Upper lobe of right lung (tissue), 1 donor: ENCODE measurements at regions not wholly inside any gene's neighbourhood (a gene's known extent, or its start where the extent isn't known, plus 50 kb on each side); places are given as distances from the start of the nearest gene placed in this dataset.

Source experiments
- ATAC-seq: fragments of 200-7000 bp; cut with Tn5 transposase; one replicate; pipeline ENCODE4 v1.9.1; 2020; ENCODE audit warnings: mild to moderate bottlenecking, moderate library complexity
- DNase-seq: peaks from one replicate; pipeline ENCODE4 v3.0.0-alpha.2; 2020
- H3K27ac ChIP-seq: fragments of 200-600 bp; one replicate; pipeline ENCODE4 v1.8.0; 2022
- H3K27me3 ChIP-seq: fragments of 200-600 bp; one replicate; pipeline ENCODE4 v1.8.0; 2022; ENCODE audit warnings: mild to moderate bottlenecking
- H3K36me3 ChIP-seq: fragments of 200-600 bp; one replicate; pipeline ENCODE4 v1.8.0; 2022
- H3K4me1 ChIP-seq: fragments of 200-600 bp; one replicate; pipeline ENCODE4 v1.8.0; 2022
- H3K4me3 ChIP-seq: fragments of 200-600 bp; one replicate; pipeline ENCODE4 v1.8.0; 2022; ENCODE audit warnings: mild to moderate bottlenecking
- H3K9me3 ChIP-seq: fragments of 200-600 bp; one replicate; pipeline ENCODE4 v1.8.0; 2022
- intact Hi-C: fragments of 100-400 bp; cut with DNase I; formaldehyde crosslinking; loops from one replicate; pipeline ENCODE4 v1.11.0; 2022
- TF ChIP-seq, protein P1 (sequence below): fragments of 200-600 bp; IDR thresholded peaks from one replicate; pipeline ENCODE4 v1.8.0; 2022; ENCODE audit warnings: antibody characterized with exemption
- donor health status: DM: no; HTN: yes; CAD: no; lungs with severe emphysema.

- intact Hi-C loops, result no loop called here
- H3K36me3 ChIP-seq, result no peaks in the 10 kb centered on the region
Measured at GRCh38 chr12:22788913-22789312, 163.9 kb downstream of the ETNK1 start.

DNA sequence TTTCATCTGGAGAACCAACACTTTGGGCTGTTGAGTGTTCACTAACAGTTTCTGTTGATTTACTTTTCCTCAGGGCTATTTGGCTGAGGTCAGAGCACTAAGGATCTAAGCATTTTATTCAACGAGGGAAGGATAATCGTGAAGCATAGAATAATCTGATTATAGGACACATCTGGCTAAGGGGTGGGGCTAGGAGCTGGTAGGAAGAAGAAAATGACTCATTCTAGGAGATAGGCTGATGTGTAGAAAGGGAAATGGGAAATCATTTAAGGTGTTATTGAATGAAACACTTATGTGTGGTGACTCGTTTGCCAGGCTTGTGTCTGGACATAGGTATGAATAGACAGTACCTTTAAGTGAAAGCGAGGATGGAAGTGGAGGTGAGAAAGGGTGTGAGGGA, 167.2 kb downstream of the ETNK1 start:
- ATAC-seq, result no peak
- intact Hi-C loops, result no loop called here
- H3K36me3 ChIP-seq, result no peaks in the 10 kb centered on the region
- H3K9me3 ChIP-seq, result no peaks in the 10 kb centered on the region
- DNase-seq, result no peak
- H3K4me1 ChIP-seq, result no peaks in the 10 kb centered on the region
- no peaks in the 10 kb centered on the region for H3K27me3 ChIP-seq
- TF ChIP-seq, protein P1, sequence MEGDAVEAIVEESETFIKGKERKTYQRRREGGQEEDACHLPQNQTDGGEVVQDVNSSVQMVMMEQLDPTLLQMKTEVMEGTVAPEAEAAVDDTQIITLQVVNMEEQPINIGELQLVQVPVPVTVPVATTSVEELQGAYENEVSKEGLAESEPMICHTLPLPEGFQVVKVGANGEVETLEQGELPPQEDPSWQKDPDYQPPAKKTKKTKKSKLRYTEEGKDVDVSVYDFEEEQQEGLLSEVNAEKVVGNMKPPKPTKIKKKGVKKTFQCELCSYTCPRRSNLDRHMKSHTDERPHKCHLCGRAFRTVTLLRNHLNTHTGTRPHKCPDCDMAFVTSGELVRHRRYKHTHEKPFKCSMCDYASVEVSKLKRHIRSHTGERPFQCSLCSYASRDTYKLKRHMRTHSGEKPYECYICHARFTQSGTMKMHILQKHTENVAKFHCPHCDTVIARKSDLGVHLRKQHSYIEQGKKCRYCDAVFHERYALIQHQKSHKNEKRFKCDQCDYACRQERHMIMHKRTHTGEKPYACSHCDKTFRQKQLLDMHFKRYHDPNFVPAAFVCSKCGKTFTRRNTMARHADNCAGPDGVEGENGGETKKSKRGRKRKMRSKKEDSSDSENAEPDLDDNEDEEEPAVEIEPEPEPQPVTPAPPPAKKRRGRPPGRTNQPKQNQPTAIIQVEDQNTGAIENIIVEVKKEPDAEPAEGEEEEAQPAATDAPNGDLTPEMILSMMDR, result no peak
- no peak overlapping the region for H3K4me3 ChIP-seq
- H3K27ac ChIP-seq, result no peak overlapping the region

More at GRCh38 chr12:22788913-22789312, 163.9 kb downstream of the ETNK1 start:
- DNase-seq, result no peak
- ATAC-seq, result no peak
- no peaks in the 10 kb centered on the region for H3K9me3 ChIP-seq
- no peak overlapping the region for H3K27ac ChIP-seq
- H3K27me3 ChIP-seq, result no peaks in the 10 kb centered on the region
- TF ChIP-seq, protein P1, result no peak
- no peak overlapping the region for H3K4me3 ChIP-seq
- no peaks in the 10 kb centered on the region for H3K4me1 ChIP-seq

- Histone ChIP-seq H3K27me3 (no peaks in the 10 kb centered on the region), H3K27ac (no peak overlapping the region), H3K9me3 (no peaks in the 10 kb centered on the region), H3K36me3 (no peaks in the 10 kb centered on the region), H3K4me1 (no peaks in the 10 kb centered on the region), H3K4me3 (no peak overlapping the region)
- ATAC-seq, result no peak
- intact Hi-C loops, result no loop called here
- no peak for DNase-seq
- TF ChIP-seq, protein P1, result no peak
Measured at GRCh38 chr12:22794017-22794416, 169.0 kb downstream of the ETNK1 start.

GRCh38 chr12:22796941-22797630, 172.1 kb downstream of the ETNK1 start:
- Histone ChIP-seq H3K27me3 (no peaks in the 10 kb centered on the region), H3K9me3 (no peaks in the 10 kb centered on the region), H3K4me3 (no peak overlapping the region), H3K4me1 (no peaks in the 10 kb centered on the region), H3K27ac (no peak overlapping the region), H3K36me3 (no peaks in the 10 kb centered on the region)
- intact Hi-C loops, result no loop called here
- no peak for ATAC-seq
- TF ChIP-seq, protein P1, result no peak
- no peak for DNase-seq

GRCh38 chr12:22797701-22798100, 172.7 kb downstream of the ETNK1 start:
- TF ChIP-seq, protein P1, result no peak
- Histone ChIP-seq H3K4me3 (no peak overlapping the region), H3K9me3 (no peaks in the 10 kb centered on the region), H3K27me3 (no peaks in the 10 kb centered on the region), H3K4me1 (no peaks in the 10 kb centered on the region), H3K27ac (no peak overlapping the region), H3K36me3 (no peaks in the 10 kb centered on the region)
- intact Hi-C loops, result no loop called here
- ATAC-seq, result peak; percentile 33
- DNase-seq, result no peak

- intact Hi-C loops, result no loop called here
- H3K27me3 ChIP-seq, result no peaks in the 10 kb centered on the region
- no peak for ATAC-seq
Measured at GRCh38 chr12:22798116-22798515, 173.1 kb downstream of the ETNK1 start.

More at GRCh38 chr12:22798116-22798515, 173.1 kb downstream of the ETNK1 start:
- no peak overlapping the region for H3K27ac ChIP-seq
- no peaks in the 10 kb centered on the region for H3K4me1 ChIP-seq
- TF ChIP-seq, protein P1, result no peak
- no peak overlapping the region for H3K4me3 ChIP-seq
- DNase-seq, result no peak
- no peaks in the 10 kb centered on the region for H3K9me3 ChIP-seq
- no peaks in the 10 kb centered on the region for H3K36me3 ChIP-seq
